B cell (primary cell): ENCODE measurements at regions not wholly inside any gene's neighbourhood (a gene's known extent, or its start where the extent isn't known, plus 50 kb on each side); places are given as distances from the start of the nearest gene placed in this dataset.

ENCODE experiments used
- ATAC-seq: fragments of 200-7000 bp; cut with Tn5 transposase; one replicate; pipeline ENCODE4 v1.10.0; 2021; ENCODE audit warnings: low read depth, mild to moderate bottlenecking, moderate number of reproducible peaks, moderate library complexity
- CTCF ChIA-PET: fragments of 350-600 bp; sonication (Branson Sonifier 250); formaldehyde crosslinking; loops from one replicate; lab custom pipeline; 2021; ENCODE audit warnings: antibody characterized with exemption, inconsistent platforms; lab: Charles Lee
- POLR2A ChIA-PET: fragments of 350-600 bp; sonication (Branson Sonifier 250); formaldehyde crosslinking; loops from one replicate; lab custom pipeline; 2021; ENCODE audit warnings: antibody characterized with exemption; lab: Charles Lee
- DNase-seq: peaks from one replicate; pipeline ENCODE4 v3.0.0; 2013
- H2AFZ ChIP-seq: 2 replicates; pipeline ENCODE4 v1.6.1; 2012; ENCODE audit warnings: mild to moderate bottlenecking, low read depth, low read length; ENCODE audit not compliant: insufficient read depth, poor library complexity, severe bottlenecking
- H3K27ac ChIP-seq, 2 donors: 1 replicate in 1 of 2; 2 replicates in 1 of 2; pipeline ENCODE4 v1.5.1; 2012 to 2013; ENCODE audit warnings: low read length in 2 of 2, mild to moderate bottlenecking in 2 of 2, moderate library complexity in 1 of 2
- H3K27me3 ChIP-seq, 4 experiments: fragments of 200-600 bp in 1 of 4; sonication (generic) in 1 of 4; replicated peaks in 1 of 4; 1 replicate in 2 of 4; 2 replicates in 2 of 4; pipeline versions ENCODE4 v1.6.1 to v1.7.0; 2013 to 2016; ENCODE audit warnings: low read length in 3 of 4, mild to moderate bottlenecking in 2 of 4, mixed read lengths in 1 of 4, moderate library complexity in 1 of 4; ENCODE audit not compliant: insufficient read depth in 4 of 4, control insufficient read depth in 3 of 4; ENCODE audit errors: control extremely low read depth in 1 of 4
- H3K36me3 ChIP-seq, 2 experiments: replicated peaks in 1 of 2; 1 replicate in 1 of 2; 2 replicates in 1 of 2; pipeline versions ENCODE4 v1.6.1 to v1.7.1; 2013; ENCODE audit warnings: low read length in 1 of 2; ENCODE audit not compliant: insufficient read depth in 2 of 2, control insufficient read depth in 1 of 2; ENCODE audit errors: control extremely low read depth in 1 of 2, extremely low read depth in 1 of 2
- H3K4me1 ChIP-seq, 2 donors: fragments of 200-600 bp in 1 of 2; sonication (generic) in 1 of 2; 1 replicate in 1 of 2; 2 replicates in 1 of 2; pipeline versions ENCODE4 v1.5.1 to v1.6.1; 2013 to 2017; ENCODE audit warnings: low read length in 2 of 2; ENCODE audit not compliant: control insufficient read depth in 2 of 2, insufficient read depth in 2 of 2
- H3K4me2 ChIP-seq: replicated peaks from 2 replicates; pipeline ENCODE3; 2012; ENCODE audit warnings: mild to moderate bottlenecking, low read depth, low read length; ENCODE audit not compliant: poor library complexity, severe bottlenecking
- H3K4me3 ChIP-seq, 5 experiments: fragments of 200-600 bp in 1 of 5; sonication (generic) in 1 of 5; 1 replicate in 3 of 5; 2 replicates in 2 of 5; pipeline versions ENCODE4 v1.5.1 to v1.7.0; 2011 to 2016; ENCODE audit warnings: low read length in 4 of 5, mild to moderate bottlenecking in 4 of 5, low read depth in 2 of 5, control low read depth in 1 of 5, moderate library complexity in 1 of 5; ENCODE audit not compliant: insufficient read depth in 1 of 5; ENCODE audit errors: control extremely low read depth in 1 of 5, extremely low read depth in 1 of 5
- H3K79me2 ChIP-seq: fragments of 200-600 bp; sonication (generic); one replicate; pipeline ENCODE4 v1.6.0; 2016; ENCODE audit warnings: low read length; ENCODE audit not compliant: control insufficient read depth, insufficient read depth
- H3K9ac ChIP-seq: fragments of 200-600 bp; sonication (generic); 2 replicates; pipeline ENCODE4 v1.6.1; 2017; ENCODE audit warnings: mild to moderate bottlenecking, low read length, moderate library complexity
- H3K9me3 ChIP-seq, 3 donors: one replicate each; pipeline versions ENCODE4 v1.6.1 to v1.7.1; 2013; ENCODE audit warnings: low read length in 2 of 3; ENCODE audit not compliant: control insufficient read depth in 2 of 3, insufficient read depth in 1 of 3; ENCODE audit errors: control extremely low read depth in 1 of 3
- H4K20me1 ChIP-seq: 2 replicates; pipeline ENCODE4 v1.6.0; 2012; ENCODE audit warnings: mild to moderate bottlenecking, low read length; ENCODE audit not compliant: insufficient read depth, control insufficient read depth, poor library complexity, severe bottlenecking
- H3K27ac Mint-ChIP-seq: one replicate; pipeline ENCODE4 v1.8.0; 2021; ENCODE audit warnings: mixed read lengths
- H3K27me3 Mint-ChIP-seq: one replicate; pipeline ENCODE4 v1.8.0; 2021; ENCODE audit warnings: mixed read lengths
- H3K4me1 Mint-ChIP-seq: one replicate; pipeline ENCODE4 v1.8.0; 2021; ENCODE audit warnings: mixed read lengths
- H3K4me3 Mint-ChIP-seq: one replicate; pipeline ENCODE4 v1.8.0; 2021; ENCODE audit warnings: mixed read lengths
- H3K9me3 Mint-ChIP-seq: one replicate; pipeline ENCODE4 v1.8.0; 2022; ENCODE audit warnings: mixed read lengths; ENCODE audit not compliant: insufficient read depth
- CTCF ChIP-seq: fragments of 200-600 bp; IDR thresholded peaks from one replicate; pipeline ENCODE4 v1.8.0; 2022; ENCODE audit warnings: antibody characterized with exemption, mild to moderate bottlenecking
- EZH2 ChIP-seq: IDR thresholded peaks from 2 replicates; pipeline ENCODE4 v1.6.1; 2012; ENCODE audit warnings: borderline replicate concordance, low read depth, mild to moderate bottlenecking, moderate library complexity, low read length; ENCODE audit not compliant: insufficient read depth, poor library complexity, severe bottlenecking
- WGBS: methylation state at CpG from one replicate; pipeline ENCODE4 v1.1.5; 2013; ENCODE audit warnings: missing lambda C conversion rate; ENCODE audit not compliant: insufficient coverage; 5-methylcytosine and 5-hydroxymethylcytosine counted together
- intact Hi-C: fragments of 100-400 bp; cut with micrococcal nuclease; formaldehyde crosslinking; loops from one replicate; pipeline ENCODE4 v1.10.0; 2022

GRCh38 chr5:125630237-125630636, 793.0 kb upstream of the GRAMD2B start:
- Histone ChIP-seq H3K9me3 (no peaks in the 10 kb centered on the region), H3K4me1 (no peaks in the 10 kb centered on the region), H2AFZ (no peak overlapping the region), H3K4me3 (no peak overlapping the region), H3K27me3 (peaks cover 0 to 2% (median 0%) of the 10 kb centered on the region in 4 experiments), H3K27ac (no peak overlapping the region), H3K4me2 (no peak overlapping the region), H3K36me3 (no peaks in the 10 kb centered on the region), H3K9ac (no peak overlapping the region), H3K79me2 (no peaks in the 10 kb centered on the region), H4K20me1 (no peaks in the 10 kb centered on the region)
- Mint-ChIP-seq H3K27ac (no peak overlapping the region), H3K9me3 (no peaks in the 10 kb centered on the region), H3K27me3 (peaks cover 3% of the 10 kb centered on the region), H3K4me3 (no peak overlapping the region), H3K4me1 (no peaks in the 10 kb centered on the region)
- TF ChIP-seq CTCF (no peak), EZH2 (no peak)
- no peak for ATAC-seq
- intact Hi-C loops, result no loop called here
- ChIA-PET CTCF (no interaction called here), POLR2A (no interaction called here)
- no peak for DNase-seq
- WGBS, result no CpG with 5 or more reads among the region's 1 CpG

GRCh38 chr5:125633523-125633922, 789.7 kb upstream of the GRAMD2B start:
- no CpG with 5 or more reads among the region's 1 CpG for WGBS
- intact Hi-C loops, result no loop called here
- Histone ChIP-seq H3K27ac (no peak overlapping the region), H3K36me3 (no peaks in the 10 kb centered on the region), H2AFZ (no peak overlapping the region), H3K27me3 (peaks cover 0 to 2% (median 0%) of the 10 kb centered on the region in 4 experiments), H3K4me3 (no peak overlapping the region), H3K79me2 (no peaks in the 10 kb centered on the region), H3K4me1 (no peaks in the 10 kb centered on the region), H4K20me1 (no peaks in the 10 kb centered on the region), H3K4me2 (no peak overlapping the region), H3K9ac (no peak overlapping the region), H3K9me3 (no peaks in the 10 kb centered on the region)
- no peak overlapping the region for H3K27ac Mint-ChIP-seq
- DNase-seq (no peak), ATAC-seq (no peak)
- peaks cover 3% of the 10 kb centered on the region for H3K27me3 Mint-ChIP-seq
- no peaks in the 10 kb centered on the region for H3K9me3 Mint-ChIP-seq
- H3K4me1 Mint-ChIP-seq, result no peaks in the 10 kb centered on the region
- CTCF ChIA-PET, result no interaction called here
- no peak overlapping the region for H3K4me3 Mint-ChIP-seq
- TF ChIP-seq CTCF, result no peak
- TF ChIP-seq EZH2, result no peak
- POLR2A ChIA-PET, result no interaction called here
